ENCODE measurements at regions not wholly inside any gene's neighbourhood (a gene's known extent, or its start where the extent isn't known, plus 50 kb on each side); places are given as distances from the start of the nearest gene placed in this dataset.

DNA sequence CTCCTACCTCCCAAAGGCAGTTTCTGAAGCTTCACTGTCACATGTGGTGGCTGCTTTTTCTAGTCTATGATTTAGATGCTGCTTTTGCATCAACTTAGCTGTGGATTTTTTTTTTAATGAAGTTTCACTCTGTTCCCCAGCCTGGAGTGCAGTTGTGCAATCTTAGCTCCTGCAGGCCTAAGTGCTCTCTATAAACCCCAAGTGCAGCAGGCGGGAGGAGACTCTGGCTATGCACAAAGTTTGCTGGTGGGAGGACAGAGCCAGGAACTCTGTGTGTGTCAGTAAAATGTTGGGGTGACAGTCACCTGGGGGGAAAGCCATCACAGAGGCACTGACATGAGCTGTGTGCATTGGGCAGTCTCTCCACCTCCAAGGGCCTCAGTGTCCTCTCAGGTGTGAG, 138.8 kb upstream of the FAM20C start:
- no peak for ATAC-seq
- intact Hi-C loops (cut with DNase I), result no loop called here
- no peak for DNase-seq (ENCODE audit: missing footprints)

DNA sequence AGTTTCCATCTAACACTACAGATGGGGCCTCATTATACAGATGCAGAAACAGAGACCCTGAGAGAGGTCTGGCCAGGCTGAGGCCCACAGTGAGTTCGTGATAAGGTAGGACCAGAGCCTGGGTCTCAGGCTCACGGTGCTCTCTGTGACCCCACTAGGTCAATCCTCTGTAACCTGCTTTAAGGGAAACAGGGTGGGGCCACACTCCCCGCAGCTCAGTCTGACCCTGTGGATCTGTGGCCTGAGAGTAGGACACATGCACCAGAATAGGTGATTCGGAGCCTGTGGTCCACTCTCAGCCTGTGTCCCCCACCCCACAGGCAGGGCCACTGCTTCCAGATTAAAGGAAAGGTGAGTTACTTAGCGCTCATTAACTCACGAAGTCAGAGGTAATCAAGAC, 137.8 kb upstream of the FAM20C start:
- intact Hi-C loops (cut with DNase I), result no loop called here
- ATAC-seq, result no peak
- no peak for DNase-seq (ENCODE audit: missing footprints)

DNA sequence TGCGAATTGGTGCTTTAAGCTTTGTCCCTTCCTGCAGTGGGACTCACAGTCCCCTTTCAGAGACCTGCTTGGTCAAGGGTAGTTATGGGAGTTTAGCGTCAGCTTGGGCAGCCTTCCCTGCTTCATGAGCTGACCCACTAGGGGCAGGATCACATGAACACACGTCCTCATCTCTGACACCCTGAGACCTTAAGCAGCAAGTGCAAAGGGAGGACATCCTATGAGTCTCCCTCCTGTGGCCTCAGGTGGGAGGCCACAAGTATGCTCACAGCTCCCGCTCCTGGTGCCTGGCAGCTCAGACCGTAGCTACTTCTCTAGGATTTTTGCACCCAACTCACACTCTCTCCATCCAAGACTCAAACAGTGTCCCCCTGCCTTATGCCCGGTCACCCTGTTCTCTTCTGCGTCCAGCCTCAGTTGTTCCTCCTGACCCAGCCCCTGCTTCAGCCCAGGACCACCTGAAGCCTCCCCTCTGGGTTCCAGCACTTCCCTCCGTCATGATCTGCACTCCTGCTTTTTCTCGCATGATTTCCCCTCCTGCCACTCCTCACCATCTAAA, 136.6 kb upstream of the FAM20C start:
- DNase-seq (ENCODE audit: missing footprints) (no peak), ATAC-seq (no peak)
- intact Hi-C loops (cut with DNase I), result no loop called here

- ATAC-seq (peak; percentile 66), DNase-seq (ENCODE audit: missing footprints) (no peak)
Observed at GRCh38 chr7:56291-56913, 136.0 kb upstream of the FAM20C start.

DNA sequence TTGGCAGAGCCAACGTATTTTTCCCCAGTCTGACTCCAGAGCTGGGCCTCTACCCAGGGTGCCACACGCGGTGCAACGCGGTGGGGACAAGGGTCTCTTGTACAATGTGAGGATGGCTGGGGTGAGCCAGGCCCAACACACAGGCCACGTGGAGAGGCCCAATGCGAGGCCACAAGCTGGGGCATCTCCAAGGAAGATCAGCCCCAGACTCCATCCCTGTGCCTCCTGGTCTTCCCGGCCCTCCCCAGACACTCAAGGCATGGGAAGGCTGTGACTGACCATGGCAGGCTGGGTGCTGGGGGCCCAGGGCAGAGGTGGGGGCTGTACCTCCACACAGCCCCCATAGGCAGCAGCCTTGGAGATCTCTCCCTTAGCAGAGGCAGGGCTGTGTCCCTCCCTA, 135.3 kb upstream of the FAM20C start:
- intact Hi-C loops (cut with DNase I), result no loop called here
- DNase-seq (ENCODE audit: missing footprints) (no peak), ATAC-seq (peak; percentile 17)

More at GRCh38 chr7:56291-56913, 136.0 kb upstream of the FAM20C start:
- intact Hi-C loops (cut with DNase I), result no loop called here

- DNase-seq (ENCODE audit: missing footprints) (no peak), ATAC-seq (no peak)
- intact Hi-C loops (cut with DNase I), result no loop called here
Observed at GRCh38 chr7:57482-58255, 134.7 kb upstream of the FAM20C start.

DNA sequence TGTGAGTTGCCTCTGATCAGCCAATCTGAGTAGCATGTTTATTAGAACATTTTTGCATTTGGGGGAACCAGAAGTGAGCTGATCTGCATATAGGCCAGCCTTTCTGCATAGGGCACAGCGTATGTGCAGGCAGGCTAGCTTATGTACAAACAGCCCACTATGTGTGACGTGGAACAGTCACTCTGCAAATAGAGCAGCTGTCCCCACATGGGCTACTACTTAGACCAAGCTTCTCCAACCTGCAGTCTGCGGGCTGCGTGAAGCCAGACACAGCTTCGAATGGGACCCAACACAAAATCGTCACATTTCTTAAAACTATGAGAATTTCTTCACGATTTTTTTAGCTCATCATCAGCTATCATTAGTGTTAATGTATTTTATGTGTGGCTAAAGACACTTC, 134.1 kb upstream of the FAM20C start:
- intact Hi-C loops (cut with DNase I), result no loop called here
- ATAC-seq (no peak), DNase-seq (ENCODE audit: missing footprints) (no peak)

- ATAC-seq (no peak), DNase-seq (ENCODE audit: missing footprints) (no peak)
- intact Hi-C loops (cut with DNase I), result no loop called here
Observed at GRCh38 chr7:59079-60016, 133.0 kb upstream of the FAM20C start.

DNA sequence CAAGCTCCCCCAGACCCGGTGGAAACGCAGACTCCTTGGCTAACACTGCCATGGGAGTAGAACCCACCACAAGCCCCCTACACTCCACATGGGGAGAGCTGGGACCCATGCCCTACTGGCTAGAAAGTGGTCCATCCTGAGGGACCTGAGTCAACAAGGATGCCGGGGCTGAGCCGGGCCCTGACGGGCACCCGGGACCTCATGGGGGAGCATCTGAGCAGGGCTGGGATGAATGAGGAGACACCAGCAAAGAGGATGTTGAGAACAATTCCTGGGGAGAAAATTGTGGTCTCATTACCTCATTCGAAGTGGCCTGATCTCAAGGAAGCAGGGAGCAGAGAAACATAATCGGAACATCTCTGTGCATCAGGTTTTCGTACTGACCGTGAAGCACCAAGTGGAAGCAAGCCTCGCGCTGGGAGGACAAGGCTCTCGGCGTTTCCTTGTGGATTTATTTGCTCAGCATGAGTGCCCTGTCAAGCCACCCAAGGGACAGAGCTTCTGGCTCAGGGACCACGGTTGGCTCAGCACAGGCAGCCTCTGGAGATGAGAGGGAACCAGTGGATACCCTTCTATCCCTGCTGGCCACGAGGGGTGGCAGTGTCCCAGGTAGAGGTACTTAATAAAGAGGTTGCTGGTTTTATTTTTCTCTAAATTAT, 132.2 kb upstream of the FAM20C start:
- intact Hi-C loops (cut with DNase I), result no loop called here
- no peak for ATAC-seq
- no peak for DNase-seq (ENCODE audit: missing footprints)

DNA sequence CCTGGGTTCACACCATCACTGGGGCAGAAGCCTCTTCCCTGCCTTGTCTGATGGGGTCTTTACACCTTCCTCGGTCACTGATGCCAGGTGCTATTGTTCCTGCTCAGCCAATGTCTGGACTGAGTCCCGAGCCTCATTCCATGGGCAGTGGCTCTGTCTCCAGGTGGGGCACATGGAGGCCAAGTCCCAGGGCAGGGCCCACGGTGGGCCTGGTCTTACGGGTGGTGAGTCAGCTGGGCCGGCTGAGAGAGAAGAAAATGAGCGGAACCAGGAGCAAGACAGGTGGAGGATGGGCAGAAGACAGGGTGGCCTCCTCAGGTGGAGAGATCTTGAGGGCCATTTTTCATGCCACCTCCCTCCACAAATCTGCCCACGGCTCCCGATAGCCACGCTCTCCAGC, 131.7 kb upstream of the FAM20C start:
- ATAC-seq (no peak), DNase-seq (ENCODE audit: missing footprints) (no peak)
- intact Hi-C loops (cut with DNase I), result no loop called here

DNA sequence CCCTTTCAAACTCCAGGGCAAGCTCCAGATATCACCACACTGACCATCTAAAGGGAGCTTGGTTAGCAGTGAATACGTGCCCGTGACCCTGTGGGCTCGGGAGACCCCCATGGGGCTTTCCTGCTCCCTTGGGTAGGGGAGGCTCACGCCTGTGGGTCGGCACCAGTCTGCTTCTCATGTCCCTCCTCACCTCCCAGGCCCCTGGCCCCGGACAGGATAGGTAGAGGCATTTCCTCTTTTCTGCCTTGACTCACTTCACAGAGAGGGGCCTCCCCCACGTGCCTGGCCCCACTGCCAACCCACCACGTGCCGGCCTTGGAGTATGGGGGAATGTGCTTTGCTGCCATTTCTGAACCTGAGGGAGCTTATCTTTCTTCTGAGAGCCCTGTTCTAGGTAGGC, 131.3 kb upstream of the FAM20C start:
- DNase-seq (ENCODE audit: missing footprints), result no peak
- intact Hi-C loops (cut with DNase I), result no loop called here
- ATAC-seq, result no peak

GRCh38 chr7:61576-62360, 130.6 kb upstream of the FAM20C start:
- ATAC-seq (no peak), DNase-seq (ENCODE audit: missing footprints) (no peak)
- intact Hi-C loops (cut with DNase I), result no loop called here

DNA sequence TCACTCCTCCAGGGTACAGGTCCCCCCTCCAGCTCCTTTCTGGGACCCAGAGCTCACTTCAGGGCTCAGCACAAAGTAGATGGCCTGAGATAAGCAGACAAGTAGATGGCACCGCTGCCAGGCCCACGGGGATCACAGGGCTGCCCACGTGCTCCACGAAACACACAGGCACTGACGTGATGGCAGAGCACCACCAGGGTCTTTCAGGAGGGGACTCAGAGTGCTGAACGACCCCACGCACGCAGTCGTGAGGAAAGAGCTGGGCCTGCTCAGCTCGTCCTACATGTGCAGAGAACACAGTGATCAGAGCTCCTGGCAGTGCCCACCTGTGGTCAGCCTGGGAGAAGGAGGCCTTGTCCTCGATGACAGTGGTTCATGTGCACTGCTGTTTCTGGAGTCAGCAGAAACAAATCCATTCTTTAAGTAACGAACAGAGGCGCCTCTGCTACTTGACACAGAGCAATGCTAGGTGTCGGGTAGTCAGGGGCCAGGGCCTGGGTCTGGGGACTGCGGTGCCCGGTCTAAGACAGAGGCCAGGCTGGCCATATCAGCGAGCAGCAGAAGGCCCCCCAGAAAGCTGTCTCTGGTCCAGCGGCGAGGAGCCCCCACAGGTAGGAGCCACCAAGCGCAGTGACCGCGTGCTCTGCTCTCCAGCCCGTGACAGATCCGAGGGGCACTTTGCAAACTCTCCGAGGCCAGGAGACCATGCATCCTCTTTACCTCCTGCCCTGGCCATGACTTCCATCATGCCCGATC, 129.8 kb upstream of the FAM20C start:
- ATAC-seq, result no peak
- no peak for DNase-seq (ENCODE audit: missing footprints)
- intact Hi-C loops (cut with DNase I), result no loop called here

GRCh38 chr7:63117-63480, 129.3 kb upstream of the FAM20C start:
- ATAC-seq (no peak), DNase-seq (ENCODE audit: missing footprints) (no peak)
- intact Hi-C loops (cut with DNase I), result no loop called here

- peak; percentile 15 for ATAC-seq
Observed at GRCh38 chr7:63521-64021, 128.8 kb upstream of the FAM20C start.

DNA sequence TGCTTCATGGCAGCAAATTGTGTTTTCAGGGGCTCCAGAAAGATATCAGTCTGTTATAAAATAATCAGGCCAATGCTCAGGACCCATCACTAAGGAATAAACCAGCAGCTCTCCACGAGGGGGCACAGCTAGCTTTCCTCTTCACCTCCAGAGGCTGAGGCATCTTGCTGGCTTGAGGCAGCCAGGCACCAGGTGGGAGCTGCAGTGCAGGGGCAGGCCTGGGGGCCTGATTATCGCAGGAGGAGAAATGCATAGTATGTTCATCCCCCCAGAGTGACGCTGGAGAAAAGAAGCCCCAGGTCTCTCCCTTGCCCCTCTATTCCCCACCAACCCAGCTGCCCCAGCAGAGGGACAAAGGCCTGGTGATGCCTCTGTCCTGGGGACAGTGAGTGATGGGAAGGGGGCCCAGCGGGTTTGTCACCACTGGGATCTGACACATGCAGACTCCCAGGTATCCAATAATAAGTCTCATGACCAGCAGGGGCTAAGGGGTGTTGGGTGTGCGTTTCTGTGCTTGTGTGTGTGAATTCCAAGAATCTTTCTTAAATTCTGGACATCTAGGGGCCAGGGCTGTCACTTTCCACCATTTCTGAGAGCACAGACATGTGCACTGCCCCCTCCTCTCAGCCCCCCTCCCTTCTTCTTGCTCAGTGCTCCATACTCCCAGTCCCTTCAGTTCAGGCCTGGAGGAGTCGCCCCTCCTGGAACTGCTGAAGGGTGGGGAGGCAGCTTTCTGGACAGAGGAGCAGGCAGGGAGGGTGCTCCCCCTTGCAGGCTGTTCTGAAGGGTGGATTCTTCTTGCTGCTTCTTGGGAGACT, 128.1 kb upstream of the FAM20C start:
- ATAC-seq, result peak; percentile 82
- intact Hi-C loops (cut with DNase I), result no loop called here
- no peak for DNase-seq (ENCODE audit: missing footprints)

More at GRCh38 chr7:63521-64021, 128.8 kb upstream of the FAM20C start:
- intact Hi-C loops (cut with DNase I), result no loop called here
- no peak for DNase-seq (ENCODE audit: missing footprints)

Measured in Right ventricle myocardium inferior (tissue), 1 donor.